Neural cell (in vitro differentiated cells): ENCODE measurements at regions not wholly inside any gene's neighbourhood (a gene's known extent, or its start where the extent isn't known, plus 50 kb on each side); places are given as distances from the start of the nearest gene placed in this dataset.

Experiments
- CTCF ChIP-seq: fragments of 450-650 bp; IDR thresholded peaks from 2 replicates; pipeline ENCODE4 v1.5.1; 2014; ENCODE audit warnings: antibody characterized with exemption, mild to moderate bottlenecking, moderate library complexity; ENCODE audit not compliant: poor library complexity, severe bottlenecking
- EZH2 ChIP-seq: fragments of 200-600, 300-800 bp; shearing (Covaris generic), sonication (generic); IDR thresholded peaks from 2 replicates; pipeline ENCODE4 v1.6.1; 2014; ENCODE audit warnings: antibody characterized with exemption, low read length, borderline replicate concordance, mild to moderate bottlenecking; ENCODE audit not compliant: insufficient read depth, poor library complexity, severe bottlenecking

- TF ChIP-seq CTCF, result no peak
- no peak for TF ChIP-seq EZH2
Observed at GRCh38 chr4:186861317-186861716, 137.7 kb upstream of the FAT1 start.
